ENCODE measurements at regions not wholly inside any gene's neighbourhood (a gene's known extent, or its start where the extent isn't known, plus 50 kb on each side); places are given as distances from the start of the nearest gene placed in this dataset.

DNA sequence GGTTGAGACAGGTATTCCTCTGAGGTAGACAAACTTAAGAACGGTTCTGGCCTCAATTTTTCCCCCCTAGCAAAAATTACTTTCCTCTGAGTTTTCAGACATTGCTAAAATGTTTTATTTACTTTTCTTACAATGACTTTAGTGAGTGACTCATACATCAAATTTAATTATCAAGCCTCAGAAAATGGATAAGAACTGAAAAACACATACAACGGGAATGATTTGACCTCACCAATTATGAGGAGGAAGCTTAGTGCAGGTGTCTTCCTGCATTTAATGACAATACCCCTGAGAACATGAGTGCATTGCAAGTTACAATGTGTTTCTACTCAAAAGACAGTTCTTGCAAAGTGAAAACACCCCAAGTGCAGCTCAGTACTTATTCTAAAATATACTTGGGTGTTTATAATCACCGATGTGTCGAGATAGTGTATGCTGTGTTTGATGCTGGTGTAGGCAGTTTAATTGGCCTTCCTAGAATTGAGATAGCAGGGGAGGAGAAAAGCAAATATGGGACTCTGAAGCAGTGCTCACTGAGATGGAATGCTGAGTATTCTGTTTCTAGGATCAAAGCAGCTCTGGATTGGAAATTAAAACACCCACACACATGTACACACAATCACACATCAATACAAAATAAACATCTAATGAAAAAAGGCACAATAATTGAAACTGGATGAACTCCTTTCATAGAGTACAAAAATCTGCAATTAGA, 189.5 kb upstream of the SLC10A2 start:
- no peak for DNase-seq

DNA sequence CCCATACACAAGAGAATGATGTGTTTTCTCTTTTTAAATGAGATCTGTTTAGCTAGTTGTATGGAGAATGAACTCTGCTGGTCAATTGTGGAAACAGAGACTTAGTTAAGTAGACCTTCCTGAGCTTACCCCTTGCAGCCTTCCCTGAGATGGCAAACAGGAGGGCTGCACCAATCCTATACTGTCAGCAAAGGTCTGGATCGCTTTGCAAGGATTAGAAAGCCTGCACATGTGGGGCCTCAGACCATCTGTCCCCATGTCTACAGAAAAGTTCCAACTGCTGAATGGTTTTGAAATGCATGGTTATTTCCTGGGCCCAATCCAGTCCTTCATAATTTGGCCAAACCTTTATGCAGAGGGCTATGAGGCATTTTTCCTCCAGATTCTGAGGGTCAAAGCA, 183.9 kb upstream of the SLC10A2 start:
- DNase-seq: no peak

DNA sequence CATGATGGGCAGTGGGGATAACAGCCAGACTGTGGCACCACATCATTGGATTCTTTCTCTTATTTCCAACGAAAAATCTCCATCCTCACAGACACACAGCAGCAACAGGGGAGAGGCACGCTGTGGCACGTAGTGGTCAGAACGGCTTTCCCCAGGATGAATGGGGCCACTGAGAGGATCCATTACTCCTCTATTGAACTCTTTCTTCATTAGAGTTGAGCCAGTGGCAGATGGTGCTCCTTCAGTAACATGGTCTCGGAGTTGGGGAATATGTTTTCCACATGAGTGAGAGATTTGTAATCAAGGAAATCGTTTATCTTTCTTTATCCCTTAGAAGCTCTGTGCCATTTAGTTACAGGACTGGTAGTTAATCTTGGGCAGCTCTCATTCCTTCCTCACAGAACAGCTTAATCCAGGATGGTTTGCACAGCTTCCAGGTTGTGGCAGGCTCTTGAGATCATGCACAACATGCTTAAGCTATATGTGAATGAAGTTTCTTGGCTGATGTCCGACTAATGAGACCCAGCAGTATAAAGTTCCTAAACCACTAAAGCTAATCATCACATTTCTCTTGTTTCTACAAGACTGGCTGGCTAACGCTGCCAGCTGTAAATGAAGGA, 180.5 kb upstream of the SLC10A2 start:
- DNase-seq: no peak

DNA sequence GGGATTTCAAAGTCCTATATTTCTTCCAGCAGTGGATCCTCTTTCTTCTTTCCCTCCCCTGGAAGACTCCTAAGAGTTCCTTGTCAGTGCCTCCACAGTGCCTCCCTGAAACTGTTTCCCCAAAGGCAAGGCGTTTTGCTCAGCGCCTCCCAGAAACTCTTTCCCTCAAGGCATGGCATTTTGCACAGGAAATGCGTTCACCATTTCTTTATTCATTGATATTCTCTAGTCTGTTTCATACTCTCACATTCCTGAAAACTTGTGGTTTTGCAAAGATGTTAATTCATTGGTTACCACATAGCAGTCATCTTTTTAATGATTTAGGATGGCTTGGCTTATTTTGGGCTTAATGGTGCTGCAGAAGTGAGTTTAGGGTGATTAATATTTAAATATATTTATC, 177.3 kb upstream of the SLC10A2 start:
- DNase-seq: no peak

DNA sequence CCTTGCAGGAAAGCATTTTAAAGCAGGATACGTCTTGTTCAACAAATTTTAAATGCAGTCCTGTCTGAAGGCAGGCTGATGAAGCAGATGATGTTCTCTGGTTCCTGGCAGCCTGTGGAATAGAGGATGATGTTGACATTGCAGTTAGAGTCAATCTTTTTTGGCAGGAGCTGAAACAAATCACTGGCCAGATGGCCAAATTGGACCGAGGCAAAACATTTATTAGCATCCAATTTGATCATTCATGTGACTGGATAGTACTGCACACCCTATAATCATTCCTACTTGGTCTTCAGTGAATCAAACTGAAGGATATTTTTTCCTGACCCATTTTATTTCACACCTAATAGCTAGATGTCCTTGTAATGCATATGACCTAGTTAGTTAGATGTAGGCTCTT, 172.2 kb upstream of the SLC10A2 start:
- no peak for DNase-seq

DNA sequence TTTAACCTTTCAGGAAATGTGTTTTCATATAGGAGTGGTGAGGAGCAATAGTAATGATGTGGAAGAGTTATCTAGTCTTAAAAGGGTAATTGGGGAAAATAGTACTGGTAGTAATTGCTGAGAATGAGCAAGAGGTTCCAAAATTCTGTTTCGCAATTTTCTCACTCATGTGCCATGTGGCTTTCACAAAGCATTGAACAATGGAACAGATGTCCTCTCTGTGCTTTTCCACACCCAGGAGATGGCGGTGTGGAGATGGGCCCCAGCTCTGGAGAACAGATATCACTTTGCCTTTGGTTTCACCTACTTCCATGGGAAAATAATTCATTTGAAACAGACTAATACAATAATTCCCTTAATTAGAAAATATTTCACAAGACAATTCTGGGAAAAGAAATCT, 170.0 kb upstream of the SLC10A2 start:
- DNase-seq: no peak

DNA sequence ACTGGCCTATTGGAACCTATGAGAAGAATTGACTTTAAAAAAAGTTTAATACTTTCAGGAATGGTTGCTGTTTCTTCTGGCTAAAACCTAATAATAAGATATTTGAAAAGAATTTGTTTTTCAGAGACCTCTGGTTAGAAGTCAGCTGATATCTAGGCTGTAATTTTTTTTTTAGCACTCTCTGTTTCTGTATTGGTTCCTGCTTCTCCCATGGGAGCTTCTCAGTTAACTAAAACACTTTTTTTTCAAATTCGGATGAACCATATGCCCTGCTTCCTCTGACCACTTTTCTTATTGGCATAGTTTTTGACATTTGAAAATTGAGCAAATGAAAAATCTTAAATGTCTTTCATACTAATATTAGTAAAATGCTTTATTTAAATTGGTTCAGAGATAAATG, 163.5 kb upstream of the SLC10A2 start:
- no peak for DNase-seq

DNA sequence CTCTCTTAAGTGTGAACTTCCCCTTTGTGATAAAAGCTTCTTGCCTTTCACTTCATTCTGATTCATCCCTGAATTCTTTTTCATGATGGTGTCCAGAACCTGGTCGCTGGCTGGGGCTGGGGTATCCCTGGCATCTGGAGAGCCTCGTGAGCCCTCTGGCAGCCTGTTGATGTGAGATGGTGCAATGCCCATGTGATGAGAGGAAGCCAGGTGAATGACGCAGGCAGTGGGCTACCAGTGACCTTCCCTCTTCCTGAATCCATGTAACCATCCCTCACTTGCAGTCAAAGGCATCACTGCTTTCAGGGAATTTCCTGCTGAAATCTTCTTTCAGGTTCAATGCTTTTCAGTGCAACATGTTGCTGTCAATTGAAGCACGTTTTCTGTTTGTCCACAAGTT, 158.6 kb upstream of the SLC10A2 start:
- no peak for DNase-seq

DNA sequence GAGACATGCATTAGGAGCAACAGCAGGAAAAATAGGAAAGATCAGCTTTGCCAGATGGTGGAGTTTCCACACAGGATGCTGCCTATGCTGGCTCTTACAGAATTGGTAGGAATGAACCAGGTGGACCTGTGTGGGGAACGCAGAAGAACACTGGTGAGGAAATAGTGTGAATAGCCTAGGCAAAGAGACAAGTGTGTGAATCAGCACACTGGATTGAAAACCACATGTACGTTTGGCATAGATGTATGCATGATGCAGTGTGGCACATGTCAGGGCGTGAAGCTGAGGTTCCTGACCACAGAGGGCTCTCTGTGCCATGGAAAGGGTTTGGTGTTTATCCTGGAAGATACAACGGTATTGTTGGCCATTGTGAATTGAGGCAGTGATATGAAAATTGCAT, 156.5 kb upstream of the SLC10A2 start:
- DNase-seq: no peak

DNA sequence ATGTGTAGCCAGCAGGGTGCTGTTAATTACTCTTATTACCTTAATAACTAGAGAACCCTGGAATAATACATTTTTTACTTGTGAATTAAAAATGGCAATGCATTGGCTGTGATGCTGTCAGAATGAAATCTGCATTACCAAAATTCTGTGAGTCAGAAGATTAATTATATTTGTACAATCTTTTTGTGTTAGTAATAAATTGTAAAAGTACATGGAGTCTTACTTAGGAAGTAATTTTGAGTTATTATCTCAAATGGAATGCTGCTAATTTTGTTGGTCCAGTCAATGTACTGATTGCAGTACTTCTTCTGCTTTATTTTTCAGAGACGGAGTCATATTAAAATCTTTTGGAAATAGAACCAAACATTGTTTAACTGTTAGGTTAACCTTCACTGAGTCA, 152.0 kb upstream of the SLC10A2 start:
- no peak for DNase-seq

DNA sequence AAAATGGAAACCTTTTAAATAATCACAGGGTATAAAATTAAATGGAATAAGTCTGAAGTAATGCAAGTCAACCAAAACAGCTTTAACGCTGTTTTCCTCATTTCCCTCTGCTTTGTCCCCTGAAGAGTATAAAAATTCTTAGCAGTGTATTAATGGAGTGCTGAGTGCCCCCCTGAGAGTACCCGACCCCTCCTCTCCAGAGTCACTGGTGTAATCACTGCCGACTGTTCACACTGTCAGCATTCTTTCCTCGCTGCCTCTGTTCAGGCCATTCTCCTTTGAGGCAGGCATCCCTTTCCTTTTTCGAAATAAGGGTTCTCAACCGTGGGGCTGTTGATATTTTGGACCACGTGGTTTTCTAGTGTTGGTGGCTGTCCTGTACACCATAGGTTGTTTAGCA, 146.9 kb upstream of the SLC10A2 start:
- DNase-seq: no peak

DNA sequence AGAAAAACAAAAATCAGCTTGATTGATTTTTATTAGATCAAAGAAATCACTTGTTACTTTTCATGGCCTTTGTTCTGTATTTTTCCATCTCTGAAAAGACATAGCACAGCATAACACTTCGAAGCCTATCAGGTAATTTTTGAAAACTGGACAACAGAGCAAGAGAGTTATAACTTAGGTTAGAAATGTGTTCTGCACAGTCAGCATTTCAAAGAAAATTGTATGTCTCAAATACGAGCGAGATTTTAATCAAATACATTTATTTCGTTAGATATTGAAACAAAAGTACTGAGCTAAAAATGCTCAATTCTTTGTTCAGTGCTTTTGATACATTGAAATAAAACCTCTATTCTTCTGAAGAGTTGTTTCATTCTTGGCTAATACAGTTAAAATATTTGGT, 144.1 kb upstream of the SLC10A2 start:
- no peak for DNase-seq

DNA sequence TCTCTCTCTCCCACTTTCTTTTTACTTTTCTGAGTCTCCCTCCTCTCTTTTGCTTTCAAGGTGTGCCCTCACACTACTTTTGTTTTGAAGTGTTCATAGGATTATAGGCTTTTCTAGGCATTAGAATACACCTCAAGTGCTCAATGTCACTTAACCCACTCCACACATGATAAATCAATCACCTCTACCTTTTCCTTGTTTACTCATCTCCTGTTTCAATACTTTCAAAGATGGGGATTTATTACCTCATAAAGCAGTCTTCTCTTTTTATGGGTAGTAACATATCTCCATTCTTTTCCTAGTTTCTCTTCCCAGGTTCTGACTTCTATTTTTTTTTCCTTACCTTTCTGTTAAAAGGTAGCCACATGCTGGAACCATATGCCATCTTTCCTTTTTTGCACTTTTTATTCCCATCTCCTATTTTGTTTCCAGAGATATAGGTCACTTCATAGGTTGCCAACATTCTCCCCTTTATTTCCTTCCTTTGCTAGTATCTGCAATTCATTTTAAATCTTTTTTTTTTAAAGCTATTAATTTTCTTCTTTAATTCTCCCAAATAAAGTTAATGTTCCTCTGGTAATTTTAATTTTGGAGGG, 137.6 kb upstream of the SLC10A2 start:
- DNase-seq: no peak

DNA sequence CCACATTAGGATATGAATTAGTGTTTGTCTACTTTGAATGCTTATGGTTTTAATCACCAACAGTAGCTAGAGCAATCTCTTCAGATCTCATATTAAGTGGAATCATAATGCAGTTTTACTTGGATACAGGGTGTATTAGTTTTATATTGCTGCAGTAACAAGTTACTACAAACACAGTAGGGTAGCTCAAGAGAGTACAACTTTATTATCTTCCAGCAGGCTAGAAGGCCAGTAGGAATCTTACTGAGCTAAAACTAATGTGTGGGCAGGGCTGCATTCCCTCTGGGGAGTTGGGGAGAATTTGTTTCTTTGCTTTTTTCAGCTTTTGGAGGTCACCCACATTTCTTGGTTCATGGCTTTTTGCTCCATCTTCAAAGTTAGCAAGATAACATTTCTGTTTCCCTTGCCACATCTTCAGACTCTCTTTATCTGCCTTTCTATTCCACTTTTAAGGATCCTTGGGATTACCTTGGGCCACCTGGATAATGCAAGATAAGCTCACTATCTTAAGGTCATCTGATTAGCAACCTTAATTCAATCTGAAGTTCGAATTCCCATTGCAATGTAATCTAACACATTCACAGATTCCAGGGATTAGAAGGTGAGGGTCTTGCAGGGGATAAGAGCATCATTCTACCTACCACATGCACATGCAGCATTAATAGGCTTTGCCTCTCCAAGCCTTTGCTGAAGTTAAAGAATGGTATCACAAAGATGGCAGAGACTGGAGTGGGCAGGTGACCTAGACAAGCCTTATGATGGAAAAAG, 134.1 kb upstream of the SLC10A2 start:
- no peak for DNase-seq

DNA sequence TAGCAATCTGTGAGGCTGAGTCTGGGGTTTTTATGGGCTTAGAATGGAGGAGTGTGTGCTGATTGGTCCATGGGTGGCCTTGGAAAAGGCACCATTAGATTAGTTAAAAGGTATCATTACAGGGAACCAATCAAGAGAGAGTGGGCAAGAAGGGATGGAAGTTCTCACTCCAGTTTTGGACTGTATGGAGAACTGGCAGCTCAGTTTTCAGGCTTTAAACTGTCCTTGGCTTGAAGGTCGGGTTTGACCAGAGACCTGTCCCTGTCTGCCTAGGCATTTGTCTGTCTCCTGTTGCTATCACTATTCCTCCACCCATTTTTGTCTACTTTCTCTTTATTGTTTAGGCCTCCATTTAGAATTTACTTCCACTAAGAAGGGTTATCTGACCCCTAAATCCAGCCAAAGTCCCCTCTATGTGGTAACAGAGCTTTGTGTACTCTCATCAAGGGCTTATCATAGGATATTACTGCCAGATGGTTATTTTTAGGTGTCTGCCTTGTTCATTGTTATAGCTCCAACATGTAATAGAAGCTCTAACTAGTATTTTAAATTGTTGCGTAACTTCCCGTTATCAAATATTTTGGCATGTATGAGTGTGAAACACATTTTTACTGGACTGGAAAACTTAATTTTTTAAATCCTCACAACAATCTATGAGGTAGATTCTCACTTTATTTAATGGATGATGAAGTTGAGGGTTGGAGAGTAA, 133.3 kb upstream of the SLC10A2 start:
- DNase-seq: no peak

DNA sequence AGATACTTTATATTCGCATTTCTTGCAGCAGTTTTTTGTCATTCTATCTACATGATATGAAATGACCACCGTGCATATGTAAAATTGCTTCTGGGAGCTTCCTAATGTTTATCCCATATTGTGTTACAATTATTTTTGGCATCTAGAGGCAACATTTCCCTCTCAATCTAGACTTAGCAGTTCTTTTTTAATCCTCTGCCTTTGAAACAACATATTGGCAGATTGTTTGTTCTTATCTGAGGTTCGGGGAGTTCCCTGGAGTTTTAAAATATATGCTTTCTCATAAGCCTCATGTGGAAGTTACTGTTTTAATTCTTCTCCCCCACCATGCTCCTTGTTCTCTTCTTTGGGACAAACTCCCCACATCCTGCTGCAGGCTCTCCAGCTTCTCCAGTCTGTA, 130.1 kb upstream of the SLC10A2 start:
- no peak for DNase-seq

DNA sequence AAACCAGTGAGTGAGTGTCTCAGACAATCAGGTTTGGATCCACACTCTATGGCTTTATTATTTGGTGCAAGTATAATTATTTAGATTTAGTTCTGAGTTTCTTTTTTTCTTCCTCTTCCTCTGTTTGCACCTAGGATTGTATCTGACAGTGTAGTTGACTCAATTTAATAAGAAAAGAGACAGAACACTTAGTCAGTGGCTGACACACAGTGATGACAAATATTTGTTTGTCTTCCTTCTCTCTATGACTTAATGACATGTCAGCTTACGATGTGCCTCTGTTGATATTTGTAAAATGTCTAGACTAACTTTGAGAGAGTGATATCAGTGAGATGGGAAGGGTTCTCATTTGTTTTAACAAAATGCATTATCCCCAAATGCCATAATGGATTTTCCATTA, 129.5 kb upstream of the SLC10A2 start:
- no peak for DNase-seq

DNA sequence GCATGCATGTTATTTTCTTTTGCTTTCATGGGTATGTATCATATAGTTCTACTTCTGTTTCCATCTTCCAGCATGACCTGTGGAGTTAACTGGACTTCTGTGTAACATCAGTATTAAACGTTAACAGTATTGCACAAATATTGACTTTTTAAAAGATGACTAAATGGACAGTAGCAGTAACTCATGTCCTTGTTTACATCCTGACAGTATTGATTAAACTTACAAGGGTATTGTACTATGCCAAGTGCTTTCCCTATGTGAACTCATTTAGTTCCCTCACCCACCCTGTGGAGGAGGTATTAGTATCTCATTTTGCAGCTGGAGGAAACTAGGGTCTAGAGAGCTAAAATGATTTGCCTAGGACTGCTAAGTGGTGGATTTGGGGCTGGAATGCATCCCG, 128.7 kb upstream of the SLC10A2 start:
- DNase-seq: no peak

DNA sequence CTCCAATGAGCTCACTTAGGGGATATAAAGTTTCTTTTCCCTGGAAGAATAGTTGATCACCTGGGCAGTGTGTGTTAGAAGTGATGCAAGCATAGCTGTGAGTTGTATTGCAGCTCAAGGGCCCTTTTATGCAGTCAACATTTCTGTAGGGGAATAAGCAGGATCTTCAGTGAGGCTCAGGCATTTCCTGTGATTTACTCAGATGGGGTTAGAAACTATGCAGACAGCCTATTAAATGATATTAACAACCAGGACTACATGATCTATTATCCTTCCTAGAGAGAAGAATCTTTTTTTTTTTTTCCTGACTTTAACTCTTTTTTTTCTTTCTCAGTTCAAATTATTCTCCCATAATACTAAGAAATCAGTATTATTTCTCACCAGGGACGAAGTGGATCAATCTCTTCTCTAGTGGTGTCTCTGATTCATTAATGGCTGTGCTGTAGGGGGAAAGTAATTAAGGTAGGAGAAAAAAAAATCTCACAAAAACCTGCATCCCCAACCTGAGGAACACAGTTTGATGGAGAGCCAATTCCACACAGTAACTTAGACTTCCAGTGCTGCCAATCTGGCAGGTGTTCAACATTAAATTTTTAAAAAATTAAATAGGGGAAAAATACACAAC, 126.4 kb upstream of the SLC10A2 start:
- DNase-seq: no peak

DNA sequence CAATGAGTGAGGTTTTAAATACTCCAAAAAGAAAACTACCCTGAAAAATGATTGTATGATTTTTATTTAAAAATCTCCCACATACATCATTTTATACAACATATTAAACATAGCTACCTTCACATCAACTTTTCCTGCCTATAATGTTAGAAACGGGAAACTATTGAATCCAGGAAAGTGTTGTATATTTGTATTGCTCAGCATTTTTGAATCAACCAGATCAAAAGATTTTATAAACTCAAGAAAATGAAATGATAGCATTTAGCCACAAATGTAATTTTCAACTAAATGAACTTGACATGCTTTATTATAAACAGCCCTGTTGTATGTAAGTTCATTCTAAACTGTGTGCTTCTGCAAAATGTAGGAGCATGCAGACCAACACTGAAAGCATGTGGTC, 124.6 kb upstream of the SLC10A2 start:
- no peak for DNase-seq

DNA sequence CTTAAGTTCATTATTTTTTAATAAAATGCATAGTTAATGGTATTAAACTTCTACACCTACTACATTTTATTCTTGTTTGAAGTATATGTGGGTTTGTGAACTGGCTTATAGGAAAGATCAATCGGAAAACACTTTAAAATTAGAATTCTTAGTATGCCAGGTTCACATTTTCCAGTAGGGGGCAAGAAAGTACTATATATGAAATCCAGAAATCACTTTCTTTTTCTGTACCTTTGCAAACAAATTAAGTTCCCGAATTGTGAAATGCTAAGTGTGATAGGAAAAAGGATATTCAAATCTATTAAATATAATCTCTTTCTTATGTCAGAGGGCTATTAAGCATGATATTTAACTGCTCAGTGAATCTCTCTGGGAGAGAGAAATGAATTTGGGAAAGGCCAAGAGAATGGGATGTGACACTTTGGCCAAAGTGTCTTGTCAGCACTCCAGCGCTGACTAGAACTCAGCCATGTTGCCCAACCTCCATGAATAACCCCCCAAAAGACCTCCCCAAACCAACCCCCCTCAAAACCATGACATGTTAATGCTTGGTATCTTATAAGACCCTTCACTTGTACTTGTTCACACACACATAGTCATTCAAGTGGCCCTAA, 122.6 kb upstream of the SLC10A2 start:
- DNase-seq: no peak

DNA sequence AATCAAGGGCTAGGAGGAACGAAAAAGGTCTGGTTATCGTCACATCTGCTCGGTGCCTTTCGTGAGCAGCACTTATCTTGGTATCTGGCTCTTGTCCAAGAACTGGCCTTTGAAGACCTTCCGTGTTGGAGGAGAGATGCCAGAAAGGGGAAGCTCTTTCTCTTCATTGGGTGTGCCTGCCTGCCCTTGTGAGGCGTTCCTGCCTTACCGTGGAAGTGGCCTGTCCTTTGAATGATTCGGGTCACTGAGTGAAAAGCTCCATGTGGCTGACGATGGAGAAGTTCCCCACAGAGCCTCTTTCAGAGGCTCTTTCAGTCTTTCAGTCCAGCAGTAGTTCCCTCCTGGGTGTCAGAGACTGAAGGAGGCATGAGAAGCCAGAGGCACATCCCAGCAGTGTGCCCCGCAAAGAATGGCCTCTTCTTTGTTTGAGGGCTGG, 121.5 kb upstream of the SLC10A2 start:
- DNase-seq: no peak
